CD4-positive, alpha-beta T cell treated with Interleukin-4 for 1 hour (primary cell): ENCODE measurements at regions not wholly inside any gene's neighbourhood (a gene's known extent, or its start where the extent isn't known, plus 50 kb on each side); places are given as distances from the start of the nearest gene placed in this dataset.
"Not testable (repeated sequence)": the region's sequence is repeated elsewhere in the genome, so short reads cannot be mapped to it uniquely, and the experiment has no call there.

Experiments
- DNase-seq, 2 donors: peaks; one replicate each; pipeline ENCODE4 v3.0.0-alpha.2; 2020 to 2022

DNA sequence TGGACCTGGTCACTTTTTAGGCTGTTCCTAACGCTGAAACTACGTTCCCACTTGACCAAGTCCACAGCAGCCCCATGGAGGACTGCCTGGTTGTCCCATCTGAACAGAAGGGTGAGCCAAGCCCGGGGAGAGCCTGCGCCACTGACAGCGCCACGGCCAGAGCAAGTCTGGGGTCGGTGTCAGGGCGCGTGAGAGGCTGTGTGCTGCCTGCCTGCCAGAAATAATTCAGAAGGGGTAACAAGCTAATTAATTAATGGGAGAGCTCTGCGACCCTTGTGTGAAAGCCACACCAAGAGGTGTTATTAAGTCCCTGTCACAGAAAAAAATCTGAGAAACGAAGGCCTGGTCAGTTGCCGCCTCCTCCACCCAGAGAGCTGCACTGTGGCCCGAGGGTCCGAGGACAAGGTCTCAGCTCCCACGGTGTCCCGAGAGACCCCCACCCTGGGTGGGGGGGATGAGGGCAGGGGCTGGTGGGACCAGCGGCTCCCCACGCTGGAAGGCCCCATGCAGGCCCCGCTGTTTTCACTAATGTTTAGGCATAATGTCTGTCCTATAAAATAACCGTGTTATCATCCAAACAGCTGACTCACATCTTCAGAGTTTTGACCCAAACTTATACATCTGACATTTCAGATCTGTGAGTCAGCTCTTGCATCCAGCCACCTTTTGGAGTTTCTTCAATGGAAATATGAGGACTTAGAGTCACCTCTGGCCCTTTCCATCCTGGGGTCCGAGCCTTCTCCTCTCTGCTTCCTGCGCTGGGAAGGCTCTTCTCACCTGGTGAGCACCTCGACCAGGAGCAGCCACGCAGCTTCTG lies 58.5 kb downstream of the DLL1 start:
- DNase-seq, result no peak

DNA sequence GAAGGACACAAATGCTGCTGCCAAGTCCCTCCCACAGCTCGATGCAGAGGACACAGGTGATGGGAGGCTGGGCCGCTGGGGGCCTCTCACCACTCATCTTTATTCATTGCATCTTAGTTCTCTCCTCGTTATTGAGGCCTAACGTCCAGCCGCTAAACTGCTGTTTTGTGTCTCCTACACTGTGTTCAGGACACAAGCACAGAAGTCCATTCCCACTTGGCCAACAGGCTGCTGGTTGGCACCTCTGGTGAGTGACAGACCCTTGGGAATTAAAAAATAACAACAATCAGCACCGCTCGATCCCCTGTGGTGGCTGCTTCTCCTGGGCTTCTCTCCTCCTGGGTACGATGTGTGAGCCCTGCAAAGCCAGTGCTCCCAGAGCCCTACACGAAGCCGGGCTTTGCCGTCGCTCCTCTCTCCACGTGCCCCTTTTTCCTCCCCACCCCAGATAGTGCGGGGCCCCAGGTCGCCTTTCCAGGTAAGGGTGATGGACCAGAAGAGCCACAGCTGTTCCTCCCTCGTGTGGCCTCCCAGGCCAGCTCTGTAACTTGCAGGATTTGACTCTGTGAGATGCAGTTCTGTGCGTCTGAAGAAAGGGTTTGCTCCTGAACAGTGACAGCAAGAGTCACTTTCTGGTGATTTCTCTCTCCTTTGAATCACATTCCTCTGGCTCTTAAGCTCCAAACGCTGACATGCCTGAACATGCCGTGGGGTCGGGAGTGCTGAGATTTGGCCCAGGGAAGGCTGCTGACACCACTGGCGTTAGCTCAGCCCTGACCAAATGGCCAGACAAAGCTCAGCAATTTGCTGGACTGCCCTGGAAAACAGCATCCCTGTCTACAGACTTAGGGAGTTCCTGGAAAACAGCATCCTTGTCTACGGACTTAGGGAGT lies 59.3 kb downstream of the DLL1 start:
- DNase-seq, result no peak

- no peak for DNase-seq
Measured at GRCh38 chr6:170230520-170231292, 60.2 kb downstream of the DLL1 start.

GRCh38 chr6:170229851-170230519 lies 60.9 kb downstream of the DLL1 start:
- DNase-seq, result no peak

DNA sequence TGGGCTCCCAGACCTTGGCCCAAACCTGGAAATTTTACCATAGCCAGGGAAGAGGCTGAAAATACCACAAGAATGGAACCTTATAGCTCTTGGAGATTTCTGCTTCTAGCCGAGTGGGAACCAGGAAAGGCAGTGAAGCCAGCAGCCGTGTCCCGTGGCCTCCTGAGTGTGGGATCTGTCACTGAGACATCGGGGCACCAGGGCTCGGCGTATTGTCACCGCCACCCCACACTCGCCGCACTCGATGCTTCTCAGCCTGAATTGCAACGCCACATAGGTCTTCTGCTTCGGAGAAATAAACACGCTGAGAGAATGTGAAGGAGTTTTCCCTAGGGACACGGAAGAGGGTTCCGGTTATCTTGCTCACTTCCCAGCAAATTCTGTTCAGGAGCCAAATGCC lies 61.5 kb downstream of the DLL1 start:
- no peak for DNase-seq

DNA sequence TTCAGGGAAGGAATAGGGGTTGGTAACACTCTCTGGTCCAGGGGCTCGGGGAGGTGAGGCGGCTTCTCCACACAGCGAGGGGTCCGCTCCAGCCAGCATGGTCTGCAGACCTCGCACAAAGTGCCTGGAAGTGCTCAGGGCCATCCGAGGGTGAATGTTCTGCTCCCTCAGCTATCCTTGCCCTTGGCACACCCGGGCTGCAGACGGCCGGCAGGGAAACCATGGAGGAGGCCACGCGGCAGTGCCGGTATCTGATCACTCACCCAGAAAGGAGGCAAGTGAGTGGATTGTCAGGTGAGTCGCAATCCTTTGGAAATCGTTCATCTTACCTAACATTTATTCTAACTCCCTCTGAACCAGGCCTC lies 62.0 kb downstream of the DLL1 start:
- no peak for DNase-seq

DNA sequence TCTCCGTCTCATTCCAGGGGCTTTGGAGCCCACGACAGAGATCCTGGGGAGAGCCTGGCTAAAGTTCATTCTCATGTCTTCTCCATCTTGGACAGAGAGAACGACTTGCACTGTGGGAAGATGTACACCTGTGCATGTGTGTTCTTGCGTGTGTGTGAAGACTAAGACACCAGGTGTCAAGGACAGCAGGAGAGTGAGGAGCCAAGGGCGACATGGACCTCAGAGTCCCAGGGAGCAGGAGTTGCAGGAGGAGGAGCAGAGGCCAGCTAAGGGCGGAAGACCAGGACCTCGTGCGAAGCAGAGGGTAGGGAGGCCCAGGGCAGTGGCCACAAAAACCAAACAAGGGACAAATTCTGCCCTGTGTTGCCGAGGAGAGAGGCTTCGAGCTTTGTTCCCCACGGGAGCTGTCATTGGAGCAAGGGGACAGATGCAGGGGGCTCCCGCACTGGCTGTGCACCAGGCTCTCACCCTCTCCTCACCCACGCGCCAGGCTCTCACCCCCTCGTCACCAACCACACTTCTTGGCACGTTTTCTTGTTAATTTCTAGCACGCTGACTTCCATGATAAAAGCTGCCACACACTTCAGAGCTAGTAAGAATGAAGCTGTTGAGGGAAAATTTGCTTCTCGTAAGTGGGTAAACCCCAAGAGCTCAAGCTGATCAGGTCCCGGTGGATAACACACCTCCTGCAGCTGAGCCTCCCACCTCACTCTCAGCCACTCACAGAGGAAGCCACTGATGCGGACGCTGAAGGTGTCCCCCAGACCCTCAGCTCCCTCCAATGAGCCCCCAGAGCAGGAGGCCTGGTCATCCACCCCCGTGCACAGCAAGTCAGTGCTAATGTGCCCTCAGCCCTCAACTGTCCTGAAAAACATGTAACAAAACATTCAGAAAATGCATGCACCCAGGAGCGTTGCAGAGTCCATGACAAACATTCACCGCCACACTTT lies 62.6 kb downstream of the DLL1 start:
- DNase-seq, result no peak

DNA sequence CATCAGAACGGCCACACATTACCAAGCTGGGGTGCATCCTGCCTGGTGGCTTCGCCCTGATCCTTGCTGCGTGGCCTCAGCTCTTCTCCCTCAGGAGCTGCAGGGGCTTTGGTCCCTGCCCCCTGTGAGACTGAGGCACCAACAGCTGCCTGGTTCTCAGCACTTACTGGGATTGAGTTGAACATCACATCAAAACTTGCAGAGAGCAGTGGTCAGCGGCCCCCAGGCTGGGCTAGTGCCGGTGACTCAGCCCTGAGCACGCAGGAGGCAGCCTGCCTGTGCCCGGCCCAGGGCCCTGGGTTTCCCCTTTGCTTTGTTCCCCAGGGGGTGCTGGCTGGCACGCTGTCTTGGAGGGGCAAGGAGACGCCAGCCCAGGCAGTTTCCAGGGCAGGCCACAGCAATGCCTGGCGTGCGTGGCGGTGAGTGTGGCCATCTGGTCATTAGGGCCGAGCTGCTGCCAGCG lies 63.3 kb downstream of the DLL1 start:
- no peak for DNase-seq

- no peak for DNase-seq
Measured at GRCh38 chr6:170226647-170227046, 64.2 kb downstream of the DLL1 start.

- DNase-seq, result no peak
Measured at GRCh38 chr6:170225852-170226417, 64.9 kb downstream of the DLL1 start.

DNA sequence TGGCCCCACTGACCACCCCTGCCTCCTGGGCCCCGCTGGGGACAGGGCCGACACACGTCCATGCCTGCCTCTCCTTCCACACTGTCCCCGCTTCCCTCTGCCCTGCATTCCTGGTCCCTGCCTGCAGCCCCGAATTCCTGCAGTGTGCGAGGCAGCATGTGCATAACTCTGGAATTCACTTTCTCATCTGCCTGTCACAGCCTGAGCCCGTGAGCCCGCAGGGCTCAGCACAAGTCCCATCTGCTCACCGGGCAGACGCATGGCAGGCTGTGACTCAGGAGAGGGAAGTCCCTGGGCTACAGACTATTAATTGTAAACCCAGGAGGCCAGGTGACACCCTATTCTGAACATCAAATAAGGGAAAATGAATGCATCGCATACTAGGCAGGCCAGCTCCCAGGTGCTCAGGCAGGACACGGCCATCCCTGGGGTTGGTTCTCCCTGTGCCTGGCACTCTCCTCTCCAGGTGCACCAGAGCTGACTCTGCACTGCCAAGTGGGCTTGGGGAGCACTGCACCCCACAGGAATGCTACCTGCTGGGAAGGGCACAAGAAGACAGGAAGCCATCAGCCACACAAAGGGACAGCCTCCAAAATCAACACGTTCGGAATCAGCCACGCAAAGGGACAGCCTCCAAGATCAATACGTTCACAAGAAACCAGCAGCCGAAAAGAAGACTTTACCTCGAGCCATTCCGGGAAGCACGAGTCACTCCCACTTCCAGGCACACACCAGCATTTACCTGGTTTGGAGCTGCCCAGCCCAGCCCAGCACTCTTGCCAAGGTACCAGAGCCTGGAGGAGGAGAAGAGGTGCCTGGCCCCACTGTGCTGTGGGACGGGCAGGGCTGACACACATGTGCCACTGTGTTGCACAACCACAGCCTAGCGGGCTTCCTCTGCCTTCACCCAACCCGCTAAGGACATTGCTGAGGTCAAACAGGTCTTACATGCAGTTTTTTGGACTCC lies 65.9 kb downstream of the DLL1 start:
- no peak for DNase-seq

- no peak for DNase-seq
Measured at GRCh38 chr6:170223718-170224693, 66.9 kb downstream of the DLL1 start.

GRCh38 chr6:170222498-170223471 lies 68.1 kb downstream of the DLL1 start:
- DNase-seq, result no peak

GRCh38 chr6:170221753-170222400 lies 69.0 kb downstream of the DLL1 start:
- DNase-seq, result peak in 1 of 2 donors; percentile 1

- DNase-seq, result peak in 1 of 2 donors; percentile 10
Measured at GRCh38 chr6:170221052-170221752, 69.7 kb downstream of the DLL1 start.

DNA sequence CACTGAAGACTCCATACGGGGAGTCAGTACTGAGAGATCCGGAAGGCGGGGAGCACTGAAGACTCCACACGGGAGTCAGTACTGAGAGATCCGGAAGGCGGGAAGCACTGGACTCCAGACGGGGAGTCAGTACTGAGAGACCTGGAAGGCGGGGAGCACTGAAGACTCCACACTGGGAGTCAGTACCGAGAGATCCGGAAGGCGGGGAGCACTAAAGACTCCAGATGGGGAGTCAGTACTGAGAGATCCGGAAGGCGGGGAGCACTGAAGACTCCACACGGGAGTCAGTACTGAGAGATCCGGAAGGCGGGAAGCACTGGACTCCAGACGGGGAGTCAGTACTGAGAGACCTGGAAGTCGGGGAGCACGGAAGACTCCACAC lies 77.2 kb downstream of the DLL1 start:
- not testable (repeated sequence) for DNase-seq
